Thoracic aorta (tissue), 2 donors: ENCODE measurements at regions not wholly inside any gene's neighbourhood (a gene's known extent, or its start where the extent isn't known, plus 50 kb on each side); places are given as distances from the start of the nearest gene placed in this dataset.

Source experiments
- ATAC-seq: fragments of 150-250 bp; one replicate; pipeline ENCODE4 v1.8.0; 2017; ENCODE audit warnings: low read depth; ENCODE audit not compliant: insufficient number of reproducible peaks, low FRiP score
- DNase-seq: peaks from one replicate; pipeline ENCODE4 v3.0.0-alpha.2; 2020; ENCODE audit warnings: low spot score
- H3K27ac ChIP-seq, 2 donors: fragments of 200-600 bp; sonication (generic); 1 replicate in 1 of 2; 2 replicates in 1 of 2; pipeline ENCODE4 v1.5.1; 2016; ENCODE audit warnings: mild to moderate bottlenecking in 2 of 2, moderate library complexity in 2 of 2
- H3K27me3 ChIP-seq: fragments of 200-600 bp; sonication (generic); replicated peaks from 2 replicates; pipeline ENCODE4 v1.6.0; 2016; ENCODE audit warnings: mild to moderate bottlenecking; ENCODE audit not compliant: insufficient read depth
- H3K36me3 ChIP-seq: fragments of 200-600 bp; sonication (generic); one replicate; pipeline ENCODE4 v1.5.1; 2016
- H3K4me1 ChIP-seq, 2 donors: fragments of 200-600 bp; sonication (generic); 1 replicate in 1 of 2; 2 replicates in 1 of 2; pipeline versions ENCODE4 v1.5.1 to v1.6.0; 2016; ENCODE audit warnings: low read depth in 2 of 2, mild to moderate bottlenecking in 1 of 2; ENCODE audit not compliant: control insufficient read depth in 1 of 2
- H3K4me3 ChIP-seq: fragments of 200-600 bp; sonication (generic); 2 replicates; pipeline ENCODE4 v1.5.1; 2016; ENCODE audit warnings: mild to moderate bottlenecking
- H3K9me3 ChIP-seq: fragments of 200-600 bp; sonication (generic); 2 replicates; pipeline ENCODE4 v1.5.1; 2016
- CTCF ChIP-seq: fragments of 200-600 bp; sonication (generic); IDR thresholded peaks from one replicate; pipeline ENCODE4 v1.5.1; 2019; ENCODE audit warnings: antibody characterized with exemption

- DNase-seq (no peak), ATAC-seq (no peak)
- Histone ChIP-seq H3K27ac (peak overlapping the region; percentile 90 to 95), H3K4me1 (peaks cover 17 to 34% of the 10 kb centered on the region in 2 donors), H3K27me3 (no peaks in the 10 kb centered on the region), H3K9me3 (no peaks in the 10 kb centered on the region), H3K4me3 (peak overlapping the region; percentile 60), H3K36me3 (no peaks in the 10 kb centered on the region)
- no peak for TF ChIP-seq CTCF
These were observed 74.8 kb upstream of the PLXNC1 start for GRCh38 chr12:94073441-94074051.

GRCh38 chr12:94074216-94074979 lies 74.0 kb upstream of the PLXNC1 start:
- Histone ChIP-seq H3K4me3 (peak overlapping the region; percentile 60), H3K36me3 (no peaks in the 10 kb centered on the region)
- peak; percentile 78 for ATAC-seq

GRCh38 chr12:94074980-94075629 lies 73.3 kb upstream of the PLXNC1 start:
- H3K27me3 ChIP-seq: no peaks in the 10 kb centered on the region
- peak overlapping the region; percentile 60 for H3K4me3 ChIP-seq
- H3K27ac ChIP-seq: peak overlapping the region; percentile 90 to 95
- no peaks in the 10 kb centered on the region for H3K36me3 ChIP-seq
- TF ChIP-seq CTCF: peak; percentile 54
- DNase-seq (no peak), ATAC-seq (peak; percentile 88)
- no peaks in the 10 kb centered on the region for H3K9me3 ChIP-seq
- peaks cover 17 to 37% of the 10 kb centered on the region in 2 donors for H3K4me1 ChIP-seq

More at GRCh38 chr12:94074216-94074979, 74.0 kb upstream of the PLXNC1 start:
- DNase-seq: no peak
- no peaks in the 10 kb centered on the region for H3K9me3 ChIP-seq
- no peak for TF ChIP-seq CTCF
- no peaks in the 10 kb centered on the region for H3K27me3 ChIP-seq
- H3K4me1 ChIP-seq: peaks cover 17 to 34% of the 10 kb centered on the region in 2 donors
- H3K27ac ChIP-seq: peak overlapping the region; percentile 90 to 95

DNA sequence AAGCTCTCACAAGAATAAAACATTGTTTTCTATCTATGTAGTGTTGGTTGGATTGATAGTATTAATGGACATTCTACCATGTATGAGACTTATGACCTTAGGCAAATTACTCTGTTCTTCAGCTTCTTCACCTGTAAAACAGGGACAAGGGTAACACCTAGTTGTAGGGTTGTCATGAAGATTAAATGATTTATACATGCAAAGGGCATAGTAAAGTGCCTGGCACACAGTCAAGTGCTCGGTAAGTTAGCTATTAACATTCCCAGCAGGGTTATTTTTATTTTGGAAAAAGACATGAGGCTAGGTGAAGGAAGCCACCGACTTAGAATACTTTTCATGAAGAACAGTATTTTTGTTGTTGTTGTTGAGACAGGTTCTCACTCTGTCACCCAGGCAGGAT lies 71.2 kb upstream of the PLXNC1 start:
- DNase-seq (no peak), ATAC-seq (no peak)
- no peaks in the 10 kb centered on the region for H3K36me3 ChIP-seq
- peaks cover 17 to 42% of the 10 kb centered on the region in 2 donors for H3K4me1 ChIP-seq
- H3K27ac ChIP-seq: peak overlapping the region in 1 of 2 donors; percentile 95
- H3K9me3 ChIP-seq: no peaks in the 10 kb centered on the region
- no peak for TF ChIP-seq CTCF
- no peak overlapping the region for H3K4me3 ChIP-seq
- no peaks in the 10 kb centered on the region for H3K27me3 ChIP-seq

DNA sequence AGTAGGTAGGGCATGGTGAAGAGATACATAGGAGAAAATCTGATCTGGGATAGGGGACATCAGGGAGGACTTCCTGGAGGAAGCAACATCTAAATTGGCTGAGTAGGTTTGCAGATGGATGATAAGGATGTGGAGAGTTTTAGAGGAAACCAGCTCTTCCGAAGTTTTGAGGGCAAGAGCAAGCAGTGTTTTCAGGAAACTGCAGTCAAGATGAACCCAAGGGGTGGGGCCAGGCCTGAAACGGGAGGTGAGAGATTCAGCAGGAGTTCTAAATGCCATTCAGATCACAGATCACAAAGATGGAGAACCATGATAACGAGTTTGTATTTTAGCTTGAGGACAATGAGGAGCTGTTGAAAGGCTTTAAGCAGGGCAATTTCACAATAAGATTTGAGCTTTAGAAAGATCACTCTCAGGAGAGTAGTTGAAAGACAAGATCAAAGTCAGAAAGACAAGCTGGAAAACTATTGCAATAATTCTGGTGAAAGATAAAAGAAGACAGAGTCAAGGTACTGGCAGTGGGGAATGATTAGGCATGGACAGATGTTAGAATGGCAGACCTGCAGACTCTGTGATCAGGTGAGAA lies 70.1 kb upstream of the PLXNC1 start:
- no peak for TF ChIP-seq CTCF

More for the DNA sequence above, 70.1 kb upstream of the PLXNC1 start:
- no peaks in the 10 kb centered on the region for H3K36me3 ChIP-seq
- DNase-seq: no peak
- no peaks in the 10 kb centered on the region for H3K27me3 ChIP-seq
- H3K4me3 ChIP-seq: no peak overlapping the region
- no peak for ATAC-seq
- H3K9me3 ChIP-seq: no peaks in the 10 kb centered on the region
- peaks cover 14 to 38% of the 10 kb centered on the region in 2 donors for H3K4me1 ChIP-seq
- no peak overlapping the region for H3K27ac ChIP-seq
